HFFc6 (cell line): ENCODE measurements at regions not wholly inside any gene's neighbourhood (a gene's known extent, or its start where the extent isn't known, plus 50 kb on each side); places are given as distances from the start of the nearest gene placed in this dataset.

Source experiments
- DNase-seq: peaks from one replicate; pipeline ENCODE4 v3.0.0-alpha.2; 2018
- H3K27ac Mint-ChIP-seq: 2 replicates; pipeline ENCODE4 v1.8.0; 2020; ENCODE audit warnings: mild to moderate bottlenecking, mixed read lengths
- H3K27me3 Mint-ChIP-seq: 2 replicates; pipeline ENCODE4 v1.8.0; 2021; ENCODE audit warnings: mild to moderate bottlenecking, moderate library complexity, mixed read lengths; ENCODE audit not compliant: insufficient read depth
- H3K36me3 Mint-ChIP-seq: 2 replicates; pipeline ENCODE4 v1.8.0; 2021; ENCODE audit warnings: low read depth, mixed read lengths
- H3K4me1 Mint-ChIP-seq: 2 replicates; pipeline ENCODE4 v1.8.0; 2020; ENCODE audit warnings: low read depth, mixed read lengths
- H3K4me3 Mint-ChIP-seq: 2 replicates; pipeline ENCODE4 v1.8.0; 2020; ENCODE audit warnings: mild to moderate bottlenecking, moderate library complexity, mixed read lengths
- H3K9me3 Mint-ChIP-seq: 2 replicates; pipeline ENCODE4 v1.8.0; 2020; ENCODE audit warnings: mild to moderate bottlenecking, mixed read lengths
- CTCF ChIP-seq: fragments of 200-600 bp; sonication (generic); IDR thresholded peaks from 2 replicates; pipeline ENCODE4 v1.5.0; 2021; ENCODE audit warnings: antibody characterized with exemption, mild to moderate bottlenecking

DNA sequence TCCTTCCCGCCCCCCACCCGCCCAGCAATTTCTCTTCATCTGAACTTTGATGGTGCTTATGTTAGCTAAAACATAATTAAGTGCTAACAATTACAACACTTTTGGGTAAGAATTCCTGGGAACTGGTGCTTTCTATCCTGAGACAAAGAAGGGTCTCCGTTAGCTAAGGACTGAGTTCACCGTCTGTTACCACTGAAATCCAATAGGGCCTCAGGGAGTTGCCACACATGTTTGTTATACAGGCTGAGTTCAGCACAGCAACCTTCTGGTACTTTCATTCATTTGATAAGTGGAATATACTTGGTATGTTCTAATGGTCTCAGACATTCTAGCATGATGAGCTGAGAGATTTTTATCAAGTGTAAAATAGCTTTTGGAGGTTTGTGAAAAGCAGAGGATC lies 437.9 kb downstream of the EFNA5 start:
- H3K27me3 Mint-ChIP-seq: no peaks in the 10 kb centered on the region; the same call in 1 of the 2 replicates
- H3K27ac Mint-ChIP-seq: no peak overlapping the region
- peaks cover 23% of the 10 kb centered on the region for H3K9me3 Mint-ChIP-seq
- no peaks in the 10 kb centered on the region for H3K4me1 Mint-ChIP-seq
- DNase-seq: no peak
- TF ChIP-seq CTCF: no peak
- no peak overlapping the region for H3K4me3 Mint-ChIP-seq
- no peaks in the 10 kb centered on the region for H3K36me3 Mint-ChIP-seq

- no peak for DNase-seq
- Mint-ChIP-seq H3K9me3 (peaks cover 18% of the 10 kb centered on the region), H3K36me3 (no peaks in the 10 kb centered on the region), H3K27ac (no peak overlapping the region), H3K27me3 (no peaks in the 10 kb centered on the region), H3K4me1 (no peaks in the 10 kb centered on the region), H3K4me3 (no peak overlapping the region)
- no peak for TF ChIP-seq CTCF
Measured at GRCh38 chr5:107232293-107232692, 438.4 kb downstream of the EFNA5 start.

DNA sequence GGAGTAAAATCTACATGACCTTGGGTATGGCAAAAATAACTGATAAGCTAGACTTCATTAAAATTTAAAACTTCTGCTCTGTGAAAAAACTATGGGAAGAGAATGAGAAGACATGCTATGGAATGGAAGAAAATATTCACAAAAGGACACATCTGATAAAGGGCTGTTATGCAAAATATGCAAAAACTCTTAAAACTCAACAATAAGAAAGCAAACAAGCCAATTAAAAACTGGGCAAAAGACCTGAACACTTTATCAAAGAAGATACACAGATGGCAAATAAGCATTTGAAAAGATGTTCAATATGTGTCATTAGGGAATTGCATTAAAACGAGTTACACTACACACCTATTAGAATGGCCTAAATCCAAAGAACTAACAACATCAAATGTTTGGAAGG lies 439.5 kb downstream of the EFNA5 start:
- DNase-seq: no peak
- Mint-ChIP-seq H3K4me3 (no peak overlapping the region), H3K4me1 (no peaks in the 10 kb centered on the region)

DNA sequence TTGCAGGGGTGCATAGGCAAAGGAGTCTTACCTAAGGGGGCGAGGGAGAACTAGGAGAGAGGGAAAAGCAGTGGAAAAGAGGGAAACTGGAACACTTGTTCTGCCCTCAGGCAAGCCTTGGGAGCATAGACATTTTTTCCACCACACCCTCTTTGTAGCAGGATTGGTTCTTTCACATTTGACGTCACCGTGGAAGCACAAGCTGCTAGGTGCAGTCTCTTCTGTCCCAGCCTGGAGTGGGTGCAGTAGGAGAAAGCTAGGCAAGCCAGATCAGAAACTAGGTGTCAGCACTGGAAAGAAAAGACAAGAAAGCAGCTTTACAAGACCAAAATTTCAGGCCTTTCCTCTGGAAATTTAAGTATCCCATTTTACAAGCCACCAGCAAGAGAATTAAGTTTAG lies 440.4 kb downstream of the EFNA5 start:
- no peak overlapping the region for H3K27ac Mint-ChIP-seq

More for the DNA sequence above, 439.5 kb downstream of the EFNA5 start:
- TF ChIP-seq CTCF: no peak
- Mint-ChIP-seq H3K36me3 (no peaks in the 10 kb centered on the region), H3K27me3 (no peaks in the 10 kb centered on the region), H3K9me3 (peaks cover 25% of the 10 kb centered on the region), H3K27ac (no peak overlapping the region)

GRCh38 chr5:107228226-107228625 lies 442.5 kb downstream of the EFNA5 start:
- H3K4me1 Mint-ChIP-seq: no peaks in the 10 kb centered on the region
- no peak for DNase-seq
- TF ChIP-seq CTCF: no peak
- H3K4me3 Mint-ChIP-seq: no peak overlapping the region
- no peaks in the 10 kb centered on the region for H3K36me3 Mint-ChIP-seq
- H3K9me3 Mint-ChIP-seq: peaks cover 22% of the 10 kb centered on the region
- no peaks in the 10 kb centered on the region for H3K27me3 Mint-ChIP-seq
- no peak overlapping the region for H3K27ac Mint-ChIP-seq

More for the DNA sequence above, 440.4 kb downstream of the EFNA5 start:
- TF ChIP-seq CTCF: no peak
- H3K4me3 Mint-ChIP-seq: no peak overlapping the region
- DNase-seq: no peak
- H3K27me3 Mint-ChIP-seq: no peaks in the 10 kb centered on the region
- no peaks in the 10 kb centered on the region for H3K4me1 Mint-ChIP-seq
- peaks cover 22% of the 10 kb centered on the region for H3K9me3 Mint-ChIP-seq
- H3K36me3 Mint-ChIP-seq: no peaks in the 10 kb centered on the region

DNA sequence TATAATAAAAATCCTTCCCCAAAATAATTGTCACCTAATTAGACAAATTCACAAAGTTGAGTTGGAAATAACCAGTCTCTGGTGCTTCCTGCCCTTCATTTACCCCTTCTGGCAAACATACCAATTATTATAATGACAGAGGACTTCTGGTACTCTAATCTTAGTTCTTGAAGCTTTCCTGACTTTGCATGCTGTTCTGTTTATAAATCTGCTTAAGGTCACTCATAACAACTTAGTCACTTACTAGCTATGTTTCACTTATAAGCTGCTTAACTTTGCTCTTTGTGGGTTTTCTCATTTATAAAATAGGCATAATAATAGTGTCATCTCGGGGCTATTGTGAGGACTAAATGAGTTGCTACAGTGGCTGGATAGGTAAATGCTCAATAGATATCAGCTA lies 446.5 kb downstream of the EFNA5 start:
- Mint-ChIP-seq H3K36me3 (no peaks in the 10 kb centered on the region), H3K4me3 (no peak overlapping the region), H3K27ac (no peak overlapping the region), H3K9me3 (peaks cover 31% of the 10 kb centered on the region), H3K27me3 (no peaks in the 10 kb centered on the region), H3K4me1 (no peaks in the 10 kb centered on the region)
- no peak for DNase-seq
- no peak for TF ChIP-seq CTCF
